OCI-LY1 (cell line): ENCODE measurements at regions not wholly inside any gene's neighbourhood (a gene's known extent, or its start where the extent isn't known, plus 50 kb on each side); places are given as distances from the start of the nearest gene placed in this dataset.

Source experiments
- H2AFZ ChIP-seq: fragments of 200-600 bp; sonication (generic), shearing (Covaris generic); 2 replicates; pipeline ENCODE4 v1.6.0; 2014; ENCODE audit warnings: antibody characterized with exemption, mild to moderate bottlenecking, low read length
- H3F3A ChIP-seq: fragments of 200-600 bp; sonication (generic), shearing (Covaris generic); 2 replicates; pipeline ENCODE4 v1.6.0; 2014; ENCODE audit warnings: mild to moderate bottlenecking, antibody characterized with exemption, low read length, moderate library complexity; ENCODE audit not compliant: insufficient read depth
- H3K27ac ChIP-seq: fragments of 200-600 bp; sonication (generic); 2 replicates; pipeline ENCODE4 v1.5.1; 2014; ENCODE audit warnings: low read length, mixed run types, mild to moderate bottlenecking, low read depth; ENCODE audit not compliant: poor library complexity, severe bottlenecking
- H3K27me3 ChIP-seq: fragments of 200-600 bp; sonication (generic); 2 replicates; pipeline ENCODE4 v1.6.0; 2014; ENCODE audit warnings: antibody characterized with exemption, mild to moderate bottlenecking, low read length, moderate library complexity; ENCODE audit not compliant: insufficient read depth
- H3K36me3 ChIP-seq: fragments of 200-600 bp; sonication (generic); 2 replicates; pipeline ENCODE4 v1.6.1; 2014; ENCODE audit warnings: mild to moderate bottlenecking, antibody characterized with exemption, low read length, moderate library complexity, mixed read lengths; ENCODE audit not compliant: insufficient read depth
- H3K4me1 ChIP-seq: fragments of 200-600 bp; sonication (generic); 2 replicates; pipeline ENCODE4 v1.5.1; 2014; ENCODE audit warnings: mild to moderate bottlenecking, low read length, moderate library complexity; ENCODE audit not compliant: insufficient read depth, severe bottlenecking
- H3K4me2 ChIP-seq: fragments of 200-600 bp; sonication (generic), shearing (Covaris generic); 2 replicates; pipeline ENCODE4 v1.6.1; 2014; ENCODE audit warnings: low read length
- H3K4me3 ChIP-seq: fragments of 200-600 bp; sonication (generic); 2 replicates; pipeline ENCODE4 v1.5.1; 2014; ENCODE audit warnings: low read length, low read depth, mild to moderate bottlenecking, mixed read lengths; ENCODE audit not compliant: poor library complexity, severe bottlenecking
- H3K79me2 ChIP-seq: fragments of 200-600 bp; shearing (Covaris generic); 2 replicates; pipeline ENCODE4 v1.6.1; 2016; ENCODE audit warnings: mixed run types, low read length, mixed read lengths; ENCODE audit not compliant: insufficient read depth
- H3K9ac ChIP-seq: fragments of 200-600 bp; sonication (generic), shearing (Covaris generic); 2 replicates; pipeline ENCODE4 v1.6.1; 2014; ENCODE audit warnings: mild to moderate bottlenecking, low read length, mixed read lengths
- H3K9me2 ChIP-seq: fragments of 200-600 bp; sonication (generic), shearing (Covaris generic); 2 replicates; pipeline ENCODE4 v1.6.1; 2014; ENCODE audit warnings: low read depth, mild to moderate bottlenecking, low read length, mixed read lengths
- H3K9me3 ChIP-seq: fragments of 200-600 bp; shearing (Covaris generic); 2 replicates; pipeline ENCODE4 v1.6.1; 2014; ENCODE audit warnings: low read length, mixed read lengths
- H4K20me1 ChIP-seq: fragments of 200-600 bp; sonication (generic), shearing (Covaris generic); 2 replicates; pipeline ENCODE4 v1.6.0; 2016; ENCODE audit warnings: mild to moderate bottlenecking, low read length; ENCODE audit not compliant: insufficient read depth
- CTCF ChIP-seq: fragments of 200-600 bp; sonication (generic), shearing (Covaris generic); IDR thresholded peaks from 2 replicates; pipeline ENCODE4 v1.5.1; 2017; ENCODE audit warnings: mild to moderate bottlenecking, antibody characterized with exemption, low read length, moderate library complexity, mixed read lengths
- EZH2 ChIP-seq: fragments of 200-600 bp; sonication (generic), shearing (Covaris generic); IDR thresholded peaks from 2 replicates; pipeline ENCODE4 v1.8.0; 2017; ENCODE audit warnings: borderline replicate concordance, mixed run types, mild to moderate bottlenecking, antibody characterized with exemption, low read length, moderate library complexity, mixed read lengths

GRCh38 chr3:69650066-69650419, 89.2 kb upstream of the MITF start:
- Histone ChIP-seq H3K79me2 (no peaks in the 10 kb centered on the region), H3K4me2 (no peak overlapping the region)

GRCh38 chr3:69649120-69650065, 89.9 kb upstream of the MITF start:
- Histone ChIP-seq H3K9me3 (no peaks in the 10 kb centered on the region), H4K20me1 (no peaks in the 10 kb centered on the region), H3K79me2 (no peaks in the 10 kb centered on the region), H3K4me2 (no peak overlapping the region), H2AFZ (no peak overlapping the region), H3K9ac (no peak overlapping the region), H3K36me3 (no peaks in the 10 kb centered on the region), H3K27ac (no peak overlapping the region), H3K9me2 (no peaks in the 10 kb centered on the region), H3K4me3 (no peak overlapping the region), H3F3A (no peaks in the 10 kb centered on the region), H3K4me1 (no peaks in the 10 kb centered on the region), H3K27me3 (no peaks in the 10 kb centered on the region)
- no peak for TF ChIP-seq EZH2
- no peak for TF ChIP-seq CTCF

More at GRCh38 chr3:69650066-69650419, 89.2 kb upstream of the MITF start:
- H3K4me3 ChIP-seq, result no peak overlapping the region
- H4K20me1 ChIP-seq, result no peaks in the 10 kb centered on the region
- H3F3A ChIP-seq, result no peaks in the 10 kb centered on the region
- no peak overlapping the region for H2AFZ ChIP-seq
- no peaks in the 10 kb centered on the region for H3K27me3 ChIP-seq
- H3K9me2 ChIP-seq, result no peaks in the 10 kb centered on the region
- no peak overlapping the region for H3K9ac ChIP-seq
- H3K9me3 ChIP-seq, result no peaks in the 10 kb centered on the region
- no peaks in the 10 kb centered on the region for H3K36me3 ChIP-seq
- H3K4me1 ChIP-seq, result no peaks in the 10 kb centered on the region
- no peak for TF ChIP-seq EZH2
- TF ChIP-seq CTCF, result no peak
- no peak overlapping the region for H3K27ac ChIP-seq

- H3K4me2 ChIP-seq, result no peak overlapping the region
- TF ChIP-seq CTCF (no peak), EZH2 (no peak)
- no peaks in the 10 kb centered on the region for H3F3A ChIP-seq
- no peak overlapping the region for H3K4me3 ChIP-seq
- H2AFZ ChIP-seq, result no peak overlapping the region
- no peaks in the 10 kb centered on the region for H3K9me3 ChIP-seq
- no peak overlapping the region for H3K27ac ChIP-seq
- H3K36me3 ChIP-seq, result no peaks in the 10 kb centered on the region
- H3K4me1 ChIP-seq, result no peaks in the 10 kb centered on the region
- H4K20me1 ChIP-seq, result no peaks in the 10 kb centered on the region
- H3K79me2 ChIP-seq, result no peaks in the 10 kb centered on the region
- H3K9me2 ChIP-seq, result no peaks in the 10 kb centered on the region
- no peaks in the 10 kb centered on the region for H3K27me3 ChIP-seq
- H3K9ac ChIP-seq, result no peak overlapping the region
Observed at GRCh38 chr3:69648126-69648525, 91.1 kb upstream of the MITF start.
